GM10248 (cell line): ENCODE measurements at regions not wholly inside any gene's neighbourhood (a gene's known extent, or its start where the extent isn't known, plus 50 kb on each side); places are given as distances from the start of the nearest gene placed in this dataset.

ENCODE experiments used
- CTCF ChIA-PET: fragments of 300-600 bp; sonication (Branson Sonifier 250); formaldehyde crosslinking; extraction: SDS; loops from one replicate; lab custom pipeline; 2021; ENCODE audit warnings: antibody characterized with exemption; lab: Yijun Ruan, JAX
- POLR2A ChIA-PET: fragments of 350-650 bp; sonication (Branson Sonifier 250); formaldehyde crosslinking; extraction: SDS; loops from one replicate; lab custom pipeline; 2020; ENCODE audit warnings: antibody characterized with exemption; lab: Yijun Ruan, JAX
- DNase-seq: peaks from one replicate; pipeline ENCODE4 v3.0.0; 2012; ENCODE audit errors: extremely low spot score
- CTCF ChIP-seq: IDR thresholded peaks from 2 replicates; pipeline ENCODE4 v1.5.1; 2012; ENCODE audit warnings: mild to moderate bottlenecking, low read depth; ENCODE audit errors: extremely low read depth, missing control alignments, control extremely low read depth

- no peak for TF ChIP-seq CTCF
- no peak for DNase-seq
- POLR2A ChIA-PET, result no interaction called here
- CTCF ChIA-PET, result no interaction called here
Observed at GRCh38 chr14:80005561-80005960, 205.7 kb downstream of the DIO2 start.

GRCh38 chr14:80004871-80005270 is 206.4 kb downstream of the DIO2 start:
- TF ChIP-seq CTCF, result no peak
- DNase-seq, result no peak
- ChIA-PET POLR2A (no interaction called here), CTCF (interaction anchor here (1.2 kb wide), 1 partner anchor 79 kb away, joined by 3 read pairs; no protein-coding TSS in a partner anchor)

GRCh38 chr14:80003138-80003537 is 208.2 kb downstream of the DIO2 start:
- ChIA-PET CTCF (no interaction called here), POLR2A (no interaction called here)
- TF ChIP-seq CTCF, result no peak
- DNase-seq, result no peak

GRCh38 chr14:79997509-79998208 is 213.6 kb downstream of the DIO2 start:
- ChIA-PET CTCF (interaction anchor here (1.4 kb wide), 1 partner anchor 21 kb away, joined by 3 read pairs; no protein-coding TSS in a partner anchor), POLR2A (no interaction called here)
- no peak for TF ChIP-seq CTCF
- no peak for DNase-seq

GRCh38 chr14:79992407-79993198 is 218.7 kb downstream of the DIO2 start:
- DNase-seq, result no peak
- TF ChIP-seq CTCF, result no peak
- CTCF ChIA-PET, result no interaction called here
- POLR2A ChIA-PET, result no interaction called here

GRCh38 chr14:79991866-79992265 is 219.4 kb downstream of the DIO2 start:
- CTCF ChIA-PET, result no interaction called here
- no peak for DNase-seq
- TF ChIP-seq CTCF, result no peak
- POLR2A ChIA-PET, result no interaction called here
